ENCODE measurements at regions not wholly inside any gene's neighbourhood (a gene's known extent, or its start where the extent isn't known, plus 50 kb on each side); places are given as distances from the start of the nearest gene placed in this dataset.

DNA sequence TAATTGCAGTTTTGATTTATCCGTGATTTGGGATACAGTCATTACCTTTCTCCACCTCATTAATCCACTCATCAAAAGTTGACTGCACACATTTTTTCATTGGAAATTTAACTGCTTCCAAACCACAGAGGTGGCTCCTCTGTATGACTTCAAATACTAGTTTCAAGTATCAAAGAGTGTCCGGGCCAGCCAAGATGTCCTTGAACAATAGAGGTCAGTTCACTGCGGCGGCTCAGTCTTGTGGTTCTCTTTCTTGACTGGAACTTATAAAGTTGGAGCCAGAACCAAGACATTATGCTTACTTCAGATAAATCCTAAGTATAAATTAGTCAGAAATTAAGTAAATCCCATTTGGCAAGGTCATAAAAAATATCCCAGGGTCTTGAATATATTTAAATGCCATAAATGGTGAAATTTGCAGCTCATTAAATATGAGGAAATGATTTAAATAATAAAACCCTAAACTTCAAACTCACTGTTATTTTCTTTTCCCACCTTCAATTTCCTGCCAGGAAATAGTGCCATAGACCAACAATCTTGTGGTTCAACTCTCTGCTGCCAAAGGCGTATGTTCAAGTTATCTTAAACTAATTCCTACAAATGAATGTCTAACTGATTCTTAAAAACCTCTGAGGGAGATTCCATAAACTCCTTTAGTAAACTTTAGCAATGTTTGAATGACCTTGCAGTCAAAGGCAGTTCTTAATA, 360.8 kb downstream of the AEBP2 start:
- no peak for TF ChIP-seq TAF1 (IDR thresholded peaks at IDR 0.05; ENCODE audit: low read depth)
- TF ChIP-seq ZBTB7A (IDR thresholded peaks at IDR 0.05; ENCODE audit: low read depth): no peak
- TF ChIP-seq TEAD4 (IDR thresholded peaks at IDR 0.05): no peak
